ENCODE measurements at regions not wholly inside any gene's neighbourhood (a gene's known extent, or its start where the extent isn't known, plus 50 kb on each side); places are given as distances from the start of the nearest gene placed in this dataset.

- no peaks in the 10 kb centered on the region for H3K9me3 ChIP-seq (ENCODE audit: control insufficient read depth in 1 of 2, insufficient read depth in 1 of 2, low read depth in 1 of 2, low read length in 2 of 2)
- no peak overlapping the region for H3K27ac ChIP-seq (ENCODE audit: low read depth, low read length)
- TF ChIP-seq EZH2phosphoT487 (IDR thresholded peaks at IDR 0.05; ENCODE audit: borderline replicate concordance) (no peak), SIN3A (IDR thresholded peaks at IDR 0.05; ENCODE audit: low read depth) (no peak), SRF (IDR thresholded peaks at IDR 0.05; ENCODE audit: low read depth) (no peak), EZH2 (IDR thresholded peaks at IDR 0.05) (no peak), SP1 (IDR thresholded peaks at IDR 0.05; ENCODE audit: low read depth) (no peak), ZNF274 (IDR thresholded peaks at IDR 0.05; ENCODE audit: low read depth, low read length) (no peak), FOSL1 (IDR thresholded peaks at IDR 0.05; ENCODE audit: low read depth) (no peak), ATF3 (IDR thresholded peaks at IDR 0.05) (no peak), YY1 (IDR thresholded peaks at IDR 0.05; ENCODE audit: extremely low read depth, insufficient replicate concordance, low read depth, low read length) (no peak), CTCF (IDR thresholded peaks at IDR 0.05 in 2 of 3, conservative IDR thresholded peaks at IDR 0.05 in 1 of 3; ENCODE audit: borderline replicate concordance in 1 of 3, insufficient read depth in 1 of 3, low read depth in 2 of 3, low read length in 2 of 3) (no peak), EGR1 (IDR thresholded peaks at IDR 0.05; ENCODE audit: low read depth) (no peak), POLR2A (IDR thresholded peaks at IDR 0.05; ENCODE audit: borderline replicate concordance, extremely low read depth, insufficient read depth, insufficient read length) (no peak), JUND (IDR thresholded peaks at IDR 0.05) (no peak), TCF7L2 (IDR thresholded peaks at IDR 0.05; ENCODE audit: borderline replicate concordance, extremely low read depth, insufficient read depth, insufficient read length) (no peak), ZFX (IDR thresholded peaks at IDR 0.05) (no peak), MAX (IDR thresholded peaks at IDR 0.05) (no peak), CBX3 (IDR thresholded peaks at IDR 0.05; ENCODE audit: low read depth) (no peak), REST (IDR thresholded peaks at IDR 0.05; ENCODE audit: low read depth) (no peak), ZBTB33 (IDR thresholded peaks at IDR 0.05; ENCODE audit: extremely low read depth, insufficient replicate concordance, low read length) (no peak), CEBPB (IDR thresholded peaks at IDR 0.05; ENCODE audit: low read depth) (no peak)
- no peaks in the 10 kb centered on the region for H3K79me2 ChIP-seq (ENCODE audit: insufficient read depth, low read length)
- RAD21 ChIA-PET (ENCODE audit: low non-redundant PET in 1 of 2, low total read pairs in 2 of 2, uncharacterized antibody in 2 of 2, unreplicated experiment in 2 of 2), result no interaction called here
- H3K27me3 ChIP-seq (ENCODE audit: insufficient read depth, low read length), result no peaks in the 10 kb centered on the region
- no TSS peak for BruUV-seq (replicated peaks)
- no peaks in the 10 kb centered on the region for H3K36me3 ChIP-seq (ENCODE audit: control insufficient read depth in 1 of 2, insufficient read depth in 2 of 2, low read length in 2 of 2)
- CTCF ChIA-PET, result no interaction called here
- no peak overlapping the region for H3K4me3 ChIP-seq (replicated peaks in 1 of 2; ENCODE audit: low read depth in 1 of 2, low read length in 2 of 2)
- DNase-seq (ENCODE audit: low read depth, low spot score) (no peak), ATAC-seq (no peak)
- no peak overlapping the region for H2AFZ ChIP-seq (ENCODE audit: low read depth, low read length, poor library complexity, severe bottlenecking)
- no peaks in the 10 kb centered on the region for H4K20me1 ChIP-seq (ENCODE audit: insufficient read depth)
- intact Hi-C loops (cut with micrococcal nuclease), result no loop called here
- no peaks in the 10 kb centered on the region for H3K9me2 ChIP-seq (ENCODE audit: insufficient read depth)
- H3K9ac ChIP-seq (ENCODE audit: low read length), result no peak overlapping the region
- no peak overlapping the region for H3K4me2 ChIP-seq (ENCODE audit: low read length)
- H3K4me1 ChIP-seq (ENCODE audit: control insufficient read depth in 1 of 2, insufficient read depth in 2 of 2, low read length in 2 of 2), result 0 out of 4 replicates have a peak, but pooled peaks cover 0 to 3% of the 10 kb centered on the region in 2 experiments
- POLR2A ChIA-PET, result no interaction called here
Observed at GRCh38 chr5:174446988-174447387, 277.4 kb upstream of the MSX2 start.

All from HCT116 (cell line).